AG08395 (cell line): ENCODE measurements at regions not wholly inside any gene's neighbourhood (a gene's known extent, or its start where the extent isn't known, plus 50 kb on each side); places are given as distances from the start of the nearest gene placed in this dataset.
"Not testable (repeated sequence)": the region's sequence is repeated elsewhere in the genome, so short reads cannot be mapped to it uniquely, and the experiment has no call there.

ENCODE experiments used
- DNase-seq: peaks from one replicate; pipeline ENCODE4 v3.0.0; 2012; ENCODE audit warnings: mixed read lengths, low spot score

DNA sequence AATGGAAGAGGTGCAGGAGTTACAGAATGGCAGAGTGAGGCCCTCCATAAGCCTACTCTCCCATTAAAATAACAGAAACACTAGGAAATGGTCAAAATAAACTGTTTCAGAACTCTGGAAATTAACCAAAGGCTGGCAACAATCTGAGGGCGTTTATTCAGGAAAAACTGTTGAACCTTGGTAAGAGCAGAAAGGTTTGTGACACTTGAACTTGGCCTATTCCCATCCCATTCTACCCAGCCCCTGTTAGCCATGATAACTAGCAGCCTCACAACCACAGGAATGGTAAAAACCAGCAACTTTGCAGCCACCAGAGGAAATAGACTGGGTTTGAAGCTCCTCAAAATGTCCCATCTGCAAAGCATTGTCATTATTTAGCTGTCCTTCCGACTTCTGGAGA is 256.8 kb downstream of the RHOU start:
- no peak for DNase-seq

DNA sequence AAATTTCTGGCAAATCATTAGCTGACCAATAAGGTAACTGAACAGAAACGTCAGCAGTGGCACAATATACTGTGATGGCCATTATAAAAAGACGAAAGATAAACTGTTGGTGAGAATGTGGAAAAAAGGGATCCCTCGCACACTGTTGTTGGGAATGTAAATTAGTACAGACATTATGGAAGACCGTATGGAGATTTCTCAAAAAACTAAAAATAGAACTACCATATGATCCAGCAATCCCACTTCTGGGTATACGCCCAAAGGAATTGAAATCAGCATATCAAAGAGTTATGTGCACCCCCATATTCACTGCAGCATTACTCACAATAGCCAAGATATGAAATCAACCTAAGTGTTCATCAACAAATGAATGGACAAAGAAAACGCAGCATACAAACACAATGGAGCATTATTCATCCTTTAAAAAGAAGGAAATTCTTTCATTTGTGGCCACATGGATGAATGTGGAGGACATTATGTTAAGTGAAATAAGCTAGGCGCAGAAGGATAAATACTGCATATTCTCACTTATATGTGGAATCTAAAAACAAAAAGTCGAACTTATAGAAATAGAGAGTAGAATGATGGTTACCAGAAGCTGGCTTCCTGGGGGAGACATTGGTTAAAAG is 257.7 kb downstream of the RHOU start:
- DNase-seq = no peak

DNA sequence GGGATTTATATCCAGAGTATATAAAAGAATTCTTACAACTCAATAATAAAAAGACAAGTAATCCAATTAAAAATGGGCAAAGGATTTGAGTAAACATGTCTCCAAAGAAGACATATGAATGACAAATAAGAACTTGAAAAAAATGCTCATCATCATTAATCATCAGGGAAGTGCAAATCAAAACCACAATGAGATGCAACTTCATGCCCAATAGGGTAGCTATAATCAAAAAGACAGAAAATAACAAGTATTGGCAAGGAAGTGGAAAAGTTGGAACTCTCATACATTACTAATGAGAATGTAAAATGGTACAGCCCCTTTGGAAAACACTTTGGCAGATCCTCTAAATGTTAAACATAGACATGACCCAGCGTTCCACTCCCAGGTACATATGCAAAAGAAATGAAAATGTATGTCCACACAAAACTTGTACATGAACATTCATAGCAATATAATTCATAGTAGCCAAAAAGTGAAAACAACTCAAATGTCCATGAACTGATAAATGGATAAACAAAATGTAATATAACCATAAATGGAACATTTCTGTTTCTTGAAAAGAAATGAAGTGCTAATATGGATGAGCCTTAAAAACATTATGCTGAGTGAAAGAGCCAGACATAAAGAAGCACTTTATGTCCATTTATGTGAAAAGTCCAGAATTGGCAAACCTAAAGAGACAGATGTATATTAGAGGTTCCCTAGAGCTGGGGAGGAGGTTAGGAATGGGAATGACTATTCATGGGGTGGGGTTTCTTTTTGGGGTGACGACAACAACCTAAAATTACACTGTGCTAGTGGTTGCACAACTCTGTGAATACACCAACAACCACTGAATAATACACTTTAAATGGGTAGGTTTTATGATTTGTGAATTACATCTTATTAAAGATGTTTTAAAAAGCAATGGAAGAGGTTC is 259.7 kb downstream of the RHOU start:
- DNase-seq = no peak

DNA sequence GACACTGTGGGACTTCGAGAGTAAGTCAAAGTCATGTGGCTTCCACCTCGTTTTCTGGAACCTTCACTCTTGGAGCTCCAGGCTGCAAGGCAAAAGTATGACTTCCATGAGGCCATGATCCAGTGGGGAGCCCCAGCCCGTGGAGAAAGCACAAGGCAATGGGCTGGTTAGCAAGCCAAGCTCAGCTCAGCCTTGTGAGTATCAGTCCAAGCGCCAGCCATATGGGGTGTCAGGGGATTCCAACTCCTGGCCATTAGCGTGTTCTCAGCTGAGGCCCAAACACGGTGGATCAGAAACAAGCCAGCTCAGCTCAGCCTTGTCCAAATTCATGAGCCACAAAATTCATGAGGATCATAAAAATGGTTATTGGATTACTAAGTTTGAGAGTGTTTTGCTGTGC is 261.0 kb downstream of the RHOU start:
- DNase-seq = no peak

DNA sequence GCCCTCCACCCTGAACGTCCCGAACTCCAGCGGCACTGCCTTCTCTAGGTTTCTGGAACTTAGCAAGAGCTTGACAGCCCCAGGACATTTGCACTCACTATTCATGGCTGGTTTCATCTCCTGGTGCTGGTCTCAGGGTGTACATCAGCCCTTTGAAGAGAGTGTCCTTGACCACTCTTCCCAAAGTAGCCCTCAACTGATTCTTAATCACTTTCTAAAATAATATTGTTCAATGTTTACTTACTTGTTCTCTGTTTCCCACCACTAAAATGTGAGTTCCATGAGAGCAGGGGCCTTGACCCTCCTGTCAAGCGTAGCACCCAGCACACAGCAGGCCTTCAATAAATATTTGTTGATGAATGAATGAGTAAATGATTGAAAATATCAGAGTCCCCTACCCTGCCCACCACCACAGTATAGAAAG is 262.5 kb downstream of the RHOU start:
- no peak for DNase-seq

DNA sequence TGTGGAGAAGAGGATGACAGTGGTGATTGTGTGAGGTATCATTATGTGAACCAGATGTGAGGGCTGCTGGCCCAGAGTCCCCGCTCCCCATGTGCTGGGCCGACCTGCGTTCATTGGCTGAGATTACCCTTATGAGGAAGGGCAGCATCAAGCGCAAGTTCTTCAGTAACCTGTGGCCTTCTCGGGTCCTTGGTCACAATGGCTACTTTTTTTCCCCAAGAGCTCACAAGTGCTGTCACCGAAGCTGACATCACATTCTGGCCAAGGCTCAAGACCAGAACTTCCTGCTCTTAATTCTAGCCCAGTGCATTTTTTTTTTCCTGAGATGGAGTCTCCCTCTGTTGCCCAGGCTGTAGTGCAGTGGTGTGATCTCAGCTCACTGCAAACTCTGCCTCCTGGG is 262.9 kb downstream of the RHOU start:
- DNase-seq = no peak

DNA sequence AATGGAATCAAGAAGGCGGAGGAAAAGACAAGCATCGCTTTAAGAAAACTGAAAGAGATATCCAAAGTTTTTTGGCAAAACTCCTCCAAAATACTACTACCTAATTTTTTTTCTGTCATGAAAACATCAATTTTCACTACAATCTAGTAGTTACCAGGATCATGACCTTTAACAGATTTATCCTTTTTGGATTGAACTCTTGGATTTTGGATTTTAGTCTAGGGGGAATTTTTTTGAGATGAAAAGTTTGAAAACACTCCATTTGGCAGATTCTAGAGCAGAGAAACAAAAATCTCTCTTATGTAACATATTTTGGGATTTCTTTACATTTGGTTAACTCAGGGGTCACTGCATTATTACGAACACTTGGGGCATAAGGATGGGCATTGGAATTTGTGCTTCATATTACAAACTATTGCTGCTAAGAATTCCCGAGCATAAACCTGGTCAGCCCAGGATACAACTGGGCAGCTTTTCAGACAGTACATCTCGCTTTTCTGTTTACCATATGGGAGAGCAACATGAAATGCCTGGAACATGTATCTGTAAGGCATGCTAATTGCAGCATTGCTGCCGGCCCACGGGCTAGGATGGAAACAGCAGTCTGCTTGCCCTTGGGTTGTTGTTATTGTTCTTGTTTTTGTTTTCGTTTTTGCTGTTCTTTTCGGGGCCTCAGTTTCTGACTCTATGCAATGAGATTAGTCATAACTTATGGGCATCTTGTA is 264.3 kb downstream of the RHOU start:
- no peak for DNase-seq

DNA sequence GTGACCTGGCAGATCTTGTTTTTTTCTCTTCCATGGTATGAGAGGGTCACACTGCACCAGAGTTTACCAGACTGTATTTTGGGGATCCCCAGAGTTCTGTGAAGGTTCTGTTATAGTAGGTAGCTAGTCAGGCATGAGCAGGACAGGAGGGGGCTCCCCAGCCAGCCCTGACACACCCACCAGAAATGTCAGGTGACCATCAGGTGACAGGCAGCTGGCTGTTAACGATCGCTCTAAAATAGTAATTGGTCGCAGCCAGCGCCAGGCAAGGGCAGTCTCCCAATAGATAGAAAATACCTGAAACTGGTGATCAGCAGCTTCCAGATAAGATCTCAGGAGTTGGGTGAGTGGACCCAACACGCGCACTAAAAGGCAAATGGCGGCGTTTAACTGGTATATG is 264.9 kb downstream of the RHOU start:
- DNase-seq = no peak

DNA sequence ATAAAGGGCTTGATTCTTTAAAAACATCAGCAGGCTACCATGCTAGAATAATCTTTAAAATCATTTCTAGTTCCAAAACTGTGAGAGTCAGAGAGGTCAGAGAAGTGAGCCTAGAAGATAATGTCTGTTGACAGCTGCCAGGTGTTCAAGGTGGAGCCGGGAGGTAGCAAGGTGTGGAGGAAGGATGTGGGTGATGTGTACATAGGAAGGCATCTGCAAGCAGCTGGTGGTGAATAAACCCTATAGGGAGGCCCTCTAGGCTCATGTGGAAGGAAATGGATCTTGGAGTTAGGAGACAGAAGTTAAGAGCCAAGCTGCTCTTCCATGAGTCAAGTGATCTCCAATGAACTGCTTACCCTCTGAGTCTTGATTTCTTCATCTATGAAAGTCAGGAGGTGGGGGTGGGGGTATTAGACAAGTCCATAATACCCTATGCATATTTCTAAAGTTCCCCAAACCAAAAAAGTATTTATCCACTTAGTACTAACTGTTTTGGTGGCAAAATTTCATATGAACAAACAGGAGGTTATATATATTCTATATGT is 266.3 kb downstream of the RHOU start:
- no peak for DNase-seq

DNA sequence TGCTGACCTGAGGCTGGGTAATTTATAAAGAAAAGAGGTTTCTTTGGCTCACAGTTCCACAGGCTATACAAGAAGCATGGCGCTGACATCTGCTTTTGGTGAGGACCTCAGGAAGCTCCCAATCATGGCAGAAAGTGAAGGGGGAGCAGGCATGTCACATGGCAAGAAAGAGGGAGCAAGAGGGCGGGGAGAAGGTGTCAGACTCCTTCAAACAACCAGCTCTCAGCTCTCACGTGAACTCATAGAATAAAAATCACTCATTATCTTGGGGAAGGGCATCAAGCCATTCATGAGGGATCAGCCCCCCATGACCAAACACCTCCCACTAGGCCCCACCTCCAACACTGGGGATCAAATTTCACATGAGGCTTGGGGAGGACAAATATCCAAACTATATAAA is 266.8 kb downstream of the RHOU start:
- DNase-seq = no peak

DNA sequence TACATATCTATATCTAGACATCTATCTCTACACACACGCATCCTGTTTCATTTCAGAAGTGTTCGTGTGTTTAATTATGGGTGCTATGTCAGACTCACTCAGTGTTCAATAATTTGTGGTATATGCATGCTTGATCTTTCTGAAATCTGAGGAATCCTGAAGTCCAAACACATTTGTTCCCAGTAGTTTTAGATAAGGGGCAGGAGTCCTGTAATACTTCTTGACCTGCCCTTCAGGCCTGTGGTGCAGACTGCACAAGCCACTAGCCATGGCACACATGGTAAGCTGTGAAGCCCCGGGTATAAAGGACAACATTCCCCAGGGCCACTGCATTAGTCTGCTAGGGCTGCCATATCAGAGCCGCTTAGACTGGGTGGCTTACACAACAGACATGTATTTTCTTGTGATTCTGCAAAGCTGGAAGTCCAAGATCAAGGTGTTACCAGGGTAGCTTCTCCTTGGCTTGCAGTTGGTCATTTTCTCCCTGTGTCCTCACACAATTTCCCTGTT is 267.2 kb downstream of the RHOU start:
- no peak for DNase-seq

DNA sequence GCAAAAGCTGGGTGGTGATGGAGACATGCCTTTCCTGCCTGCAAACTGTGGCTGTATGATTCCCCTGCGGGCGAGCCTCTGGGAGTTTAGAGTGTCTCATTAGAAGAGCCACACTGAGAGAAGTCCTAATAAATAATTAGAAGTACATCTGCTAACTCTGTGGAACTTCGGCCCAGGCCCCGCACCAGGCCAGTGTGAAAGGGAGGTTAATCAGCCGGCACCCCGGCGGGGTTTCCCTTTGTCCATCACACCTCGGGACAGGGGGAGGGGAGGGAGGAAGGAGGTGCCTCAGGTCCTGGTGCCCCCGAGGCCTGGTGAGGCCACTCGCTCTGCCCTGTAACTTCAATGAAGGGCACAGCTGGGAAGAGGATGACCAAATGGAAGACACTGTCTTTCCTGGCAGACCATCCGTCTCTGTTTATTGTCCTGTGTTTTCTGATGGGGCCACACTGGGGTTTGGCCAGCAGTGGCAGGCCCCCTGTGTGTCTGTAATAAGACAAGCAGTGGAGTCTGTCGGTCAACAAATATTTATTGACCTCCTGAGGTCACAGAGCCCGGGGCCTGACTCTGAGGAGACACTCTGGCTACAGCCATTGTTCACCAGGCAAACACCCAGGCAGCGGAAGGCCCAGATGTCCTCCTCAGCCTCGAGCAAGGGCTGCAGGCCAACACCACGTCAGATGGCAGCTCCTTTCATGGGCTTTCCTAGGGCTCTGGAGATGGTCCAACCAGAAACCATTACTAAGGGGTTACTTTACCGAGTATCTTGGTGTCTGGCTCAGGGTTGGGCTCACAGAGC is 267.5 kb upstream of the RAB4A start:
- no peak for DNase-seq

DNA sequence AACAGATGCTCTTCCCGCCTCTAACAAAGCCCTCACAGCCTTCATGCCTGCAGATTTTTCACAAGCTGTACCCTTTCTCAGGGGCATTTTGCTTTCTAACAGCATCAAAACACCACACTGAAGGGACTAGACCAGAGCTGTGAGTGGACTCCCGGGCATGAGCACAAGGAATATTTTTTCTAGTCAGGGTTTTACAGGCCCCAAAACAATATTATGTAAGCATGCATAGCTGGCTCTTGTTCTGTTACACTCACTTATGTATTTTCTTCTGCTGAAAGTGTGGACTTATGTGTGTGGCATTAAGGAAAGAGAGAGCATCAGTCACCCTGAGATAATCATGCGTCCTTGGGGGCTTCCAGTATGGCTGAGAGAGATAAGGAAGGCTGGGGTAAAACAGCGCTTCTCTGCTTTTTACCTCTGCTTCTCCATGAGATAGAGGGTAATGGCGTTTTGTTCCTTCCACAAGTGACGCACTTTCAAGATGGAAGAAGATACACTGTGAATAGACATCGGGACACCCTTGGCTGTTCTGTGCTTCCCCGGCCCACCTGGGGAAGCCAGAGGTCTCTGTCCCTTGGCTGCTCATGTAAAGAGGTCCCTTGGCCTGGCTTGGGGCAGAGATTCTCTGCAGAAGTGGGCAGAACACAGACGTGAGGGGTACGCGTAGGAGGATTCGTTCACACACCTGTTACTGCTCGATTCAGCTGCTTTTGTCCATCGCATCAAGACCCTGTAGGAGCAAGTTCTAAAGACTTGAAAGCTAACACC is 266.7 kb upstream of the RAB4A start:
- DNase-seq = no peak

DNA sequence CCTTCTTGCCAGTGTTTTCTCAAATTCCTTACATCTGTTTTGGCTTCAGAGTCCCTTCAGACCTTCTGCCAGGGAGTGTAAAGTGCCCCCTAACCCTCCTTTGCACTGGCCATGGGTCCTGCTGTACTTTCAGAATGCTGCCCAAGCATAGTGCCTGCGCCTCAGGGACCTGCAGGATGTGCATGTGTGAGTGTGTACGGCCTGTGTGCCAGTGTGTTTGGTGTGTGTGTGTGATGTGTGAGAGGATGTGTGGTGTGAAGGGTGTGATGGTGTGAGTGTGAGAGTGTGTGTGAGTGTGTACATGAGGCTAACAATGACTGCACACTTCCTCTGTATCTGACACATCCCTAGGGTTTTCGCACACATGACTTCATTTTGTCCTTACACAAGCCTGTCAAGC is 265.8 kb upstream of the RAB4A start:
- DNase-seq = no peak

DNA sequence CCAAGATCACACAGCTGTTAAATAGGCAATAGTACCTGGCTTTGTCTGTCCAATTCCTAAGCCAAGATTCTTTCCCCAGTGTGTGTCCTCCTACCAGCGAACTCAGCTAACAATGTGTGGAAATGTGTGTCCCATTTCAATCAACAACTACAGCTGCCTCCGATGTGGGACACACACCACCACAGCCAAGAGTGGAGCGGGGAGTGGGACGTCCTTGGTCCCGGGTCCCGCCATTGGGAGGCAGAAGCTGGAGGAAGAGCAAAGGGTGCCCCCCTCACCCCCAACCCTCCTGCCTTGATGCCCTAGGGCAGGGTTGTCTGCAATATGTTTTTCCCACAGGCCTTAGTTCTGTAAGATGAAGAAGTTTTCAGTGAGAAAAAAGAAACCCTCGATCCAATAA is 265.4 kb upstream of the RAB4A start:
- no peak for DNase-seq

DNA sequence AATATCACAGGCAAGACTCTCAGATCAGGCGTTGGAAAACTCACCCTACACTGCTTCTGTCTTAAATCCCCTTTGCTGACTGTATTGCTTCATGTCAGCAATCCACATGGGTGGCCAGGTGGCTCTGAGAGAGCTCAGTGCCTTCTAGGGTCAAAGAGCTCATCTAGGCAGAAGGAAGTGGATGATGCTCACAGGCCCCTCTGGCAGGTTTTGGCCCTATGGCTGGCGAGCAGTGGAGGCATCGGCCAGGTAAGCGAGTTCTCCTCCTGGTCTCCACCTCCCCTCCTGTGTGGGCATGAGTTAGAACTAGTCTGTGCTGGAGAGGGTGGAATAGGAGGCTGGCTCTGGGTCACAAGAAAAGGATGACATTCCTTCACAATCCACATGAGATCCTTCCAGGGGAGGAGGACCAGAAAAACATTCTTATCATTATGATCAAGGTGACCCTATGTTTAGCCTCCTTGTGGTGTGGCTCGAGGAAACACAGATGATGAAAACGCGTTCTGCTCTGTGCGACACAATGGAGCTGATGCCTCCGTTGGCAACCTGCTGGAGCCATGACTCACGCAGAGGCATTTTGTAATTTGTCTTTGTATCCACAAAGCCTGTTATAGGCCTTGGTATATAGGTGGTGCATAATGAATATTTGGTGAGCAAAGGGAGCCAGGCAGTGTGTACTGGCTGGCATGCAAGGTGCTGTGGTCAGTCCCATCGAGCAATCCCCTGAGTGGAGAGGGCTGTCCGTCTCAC is 264.6 kb upstream of the RAB4A start:
- DNase-seq = no peak

DNA sequence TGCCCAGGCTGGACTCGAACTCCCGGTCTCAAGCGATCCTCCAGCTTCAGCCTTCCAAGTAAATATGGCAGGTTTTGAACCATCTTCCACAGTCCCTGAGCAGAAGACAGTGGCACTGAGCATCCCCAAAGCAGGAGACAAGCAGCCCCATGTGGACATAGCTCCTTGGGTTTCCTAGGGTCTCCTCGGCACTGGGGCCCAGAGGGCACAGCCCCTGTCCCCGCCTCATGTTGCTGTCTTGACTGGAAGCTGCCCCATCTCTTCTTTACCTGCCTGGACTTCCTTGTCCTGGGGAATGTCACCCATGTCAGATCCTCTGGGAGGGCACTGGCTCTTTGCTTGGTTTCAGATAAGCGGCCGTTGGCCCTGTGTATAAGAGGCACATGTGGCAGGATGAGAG is 263.7 kb upstream of the RAB4A start:
- no peak for DNase-seq

DNA sequence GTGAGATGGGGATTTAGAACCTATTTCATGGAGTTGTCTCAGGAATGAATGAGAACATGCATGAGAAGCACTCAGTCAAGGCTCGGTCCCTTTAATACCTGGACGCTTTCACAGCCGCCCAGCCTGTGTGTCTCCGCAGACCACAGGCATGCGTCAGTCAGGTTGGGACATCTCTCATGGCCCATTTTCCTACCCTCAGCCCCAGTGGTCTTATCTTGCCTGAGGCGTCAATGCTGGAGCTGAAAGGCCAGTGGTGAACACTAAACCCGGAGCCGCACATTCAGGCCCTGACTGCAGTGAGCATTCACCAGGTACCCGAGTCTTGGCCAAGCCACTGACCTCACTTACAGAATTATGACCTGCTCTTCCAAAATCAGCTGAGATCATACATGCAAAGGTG is 263.2 kb upstream of the RAB4A start:
- DNase-seq = no peak

DNA sequence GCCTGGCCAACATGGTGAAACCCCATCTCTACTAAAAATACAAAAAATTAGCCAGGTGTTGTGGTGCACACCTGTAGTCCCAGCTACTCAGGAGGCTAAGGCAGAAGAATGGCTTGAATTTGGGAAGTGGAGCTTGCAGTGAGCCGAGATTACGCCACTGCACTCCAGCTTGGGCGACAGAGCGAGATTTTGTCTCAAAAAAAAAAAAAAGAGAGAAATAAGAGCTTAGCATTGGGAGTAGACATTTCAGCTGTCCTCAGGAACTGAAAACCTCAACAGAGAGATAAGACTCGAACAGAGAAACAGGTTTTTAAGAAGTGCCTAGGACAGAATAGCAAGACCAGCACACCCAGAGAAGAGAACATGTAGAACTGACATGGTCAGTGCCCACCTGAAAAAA is 262.6 kb upstream of the RAB4A start:
- DNase-seq = not testable (repeated sequence)

DNA sequence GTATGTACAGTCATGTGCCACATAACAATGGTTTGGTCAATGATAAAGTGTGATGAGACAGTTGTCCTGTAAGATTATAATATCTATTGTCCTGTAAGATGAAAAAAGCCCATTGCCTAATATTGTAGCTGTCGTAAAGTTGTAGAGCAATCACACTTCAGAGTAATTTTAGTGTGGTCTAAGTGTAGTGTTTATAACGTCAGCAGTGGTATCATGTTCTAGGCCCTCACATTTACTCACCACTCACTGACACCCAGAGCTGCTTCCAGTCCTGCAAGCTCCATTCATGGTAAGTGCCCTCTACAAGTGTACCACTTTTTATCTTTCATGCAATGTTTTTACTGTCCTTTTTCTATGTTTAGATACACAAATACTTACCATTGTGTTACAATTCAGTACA is 259.9 kb upstream of the RAB4A start:
- DNase-seq = no peak
